SU-DHL-6 (cell line): ENCODE measurements at regions not wholly inside any gene's neighbourhood (a gene's known extent, or its start where the extent isn't known, plus 50 kb on each side); places are given as distances from the start of the nearest gene placed in this dataset.

Experiments
- H2AFZ ChIP-seq: fragments of 200-600 bp; sonication (generic); 2 replicates; pipeline ENCODE4 v1.6.1; 2014; ENCODE audit warnings: low read depth, mild to moderate bottlenecking, moderate library complexity, mixed read lengths, antibody characterized with exemption, low read length; ENCODE audit not compliant: severe bottlenecking
- H3F3A ChIP-seq: fragments of 200-600 bp; shearing (Covaris generic); 2 replicates; pipeline ENCODE4 v1.6.0; 2016; ENCODE audit warnings: antibody characterized with exemption, mild to moderate bottlenecking; ENCODE audit not compliant: insufficient read depth
- H3K27ac ChIP-seq: fragments of 200-600 bp; sonication (generic); 2 replicates; pipeline ENCODE4 v1.5.1; 2016; ENCODE audit warnings: low read depth, mild to moderate bottlenecking, low read length, moderate library complexity, mixed read lengths
- H3K27me3 ChIP-seq: fragments of 200-600 bp; sonication (generic), shearing (Covaris generic); 2 replicates; pipeline ENCODE4 v1.6.0; 2014; ENCODE audit warnings: mild to moderate bottlenecking, low read length
- H3K36me3 ChIP-seq: fragments of 200-600 bp; sonication (generic); 2 replicates; pipeline ENCODE4 v1.6.1; 2014; ENCODE audit warnings: mild to moderate bottlenecking, low read length, mixed read lengths
- H3K4me2 ChIP-seq: fragments of 300-600, 200-600 bp; shearing (Covaris generic), sonication (generic); 2 replicates; pipeline ENCODE4 v1.6.0; 2014; ENCODE audit warnings: low read length, low read depth, mild to moderate bottlenecking; ENCODE audit not compliant: poor library complexity, severe bottlenecking
- H3K4me3 ChIP-seq: fragments of 200-600 bp; sonication (generic); 2 replicates; pipeline ENCODE4 v1.5.1; 2014; ENCODE audit warnings: antibody characterized with exemption, low read length, mild to moderate bottlenecking, mixed read lengths; ENCODE audit not compliant: insufficient read depth, poor library complexity, severe bottlenecking
- H3K79me2 ChIP-seq: fragments of 200-600 bp; sonication (generic); 2 replicates; pipeline ENCODE4 v1.6.1; 2014; ENCODE audit warnings: mild to moderate bottlenecking, low read length, moderate library complexity; ENCODE audit not compliant: insufficient read depth
- H3K9ac ChIP-seq: fragments of 200-600 bp; sonication (generic); 2 replicates; pipeline ENCODE4 v1.7.0; 2014; ENCODE audit warnings: mild to moderate bottlenecking, low read length
- H3K9me2 ChIP-seq: fragments of 200-600 bp; sonication (generic); replicated peaks from 2 replicates; pipeline ENCODE4 v1.6.1; 2014; ENCODE audit warnings: low read length; ENCODE audit not compliant: insufficient read depth
- H3K9me3 ChIP-seq: fragments of 200-600 bp; sonication (generic); 2 replicates; pipeline ENCODE4 v1.6.1; 2014; ENCODE audit warnings: low read length, mixed read lengths; ENCODE audit not compliant: insufficient read depth
- H4K20me1 ChIP-seq: fragments of 200-600 bp; sonication (generic); 2 replicates; pipeline ENCODE4 v1.6.1; 2014; ENCODE audit warnings: low read depth, mild to moderate bottlenecking, antibody characterized with exemption, low read length, moderate library complexity, mixed read lengths
- CTCF ChIP-seq: fragments of 200-600 bp; sonication (generic); IDR thresholded peaks from one replicate; pipeline ENCODE4 v1.5.1; 2017; ENCODE audit warnings: antibody characterized with exemption, mild to moderate bottlenecking, low read length, moderate library complexity; ENCODE audit not compliant: insufficient read depth, poor library complexity, severe bottlenecking
- EZH2phosphoT487 ChIP-seq: fragments of 200-600 bp; sonication (generic), shearing (Covaris generic); conservative IDR thresholded peaks from 2 replicates; pipeline ENCODE4 v1.6.1; 2018; ENCODE audit warnings: mild to moderate bottlenecking, antibody characterized with exemption, low read length, moderate library complexity, mixed read lengths

DNA sequence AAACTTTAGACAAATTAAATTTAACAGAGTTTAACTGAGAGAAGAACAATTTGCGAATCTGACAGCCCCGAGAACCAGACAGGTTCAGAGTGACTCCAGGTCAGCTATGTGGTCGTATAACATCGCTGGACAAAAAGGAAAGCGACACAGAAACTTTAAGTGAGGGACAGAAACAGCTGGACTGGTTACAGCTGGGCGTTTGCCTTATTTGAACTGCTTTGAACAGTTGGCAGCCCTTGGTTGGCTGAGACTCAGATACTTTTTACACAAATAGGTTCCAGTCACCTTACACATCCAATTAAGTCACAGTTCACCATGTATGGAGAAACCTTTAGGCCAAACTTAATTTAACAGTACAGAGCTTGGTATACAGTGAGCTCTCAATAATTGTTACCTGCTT, 436.9 kb downstream of the GUCY1A2 start:
- TF ChIP-seq CTCF (no peak), EZH2phosphoT487 (no peak)
- Histone ChIP-seq H3K9ac (no peak overlapping the region), H3K4me3 (no peak overlapping the region), H3K27ac (no peak overlapping the region), H3K79me2 (no peaks in the 10 kb centered on the region), H3K9me3 (no peaks in the 10 kb centered on the region), H3K9me2 (no peaks in the 10 kb centered on the region), H4K20me1 (no peaks in the 10 kb centered on the region), H3K36me3 (no peaks in the 10 kb centered on the region), H3K27me3 (no peaks in the 10 kb centered on the region), H2AFZ (no peak overlapping the region), H3K4me2 (no peak overlapping the region), H3F3A (no peaks in the 10 kb centered on the region)

DNA sequence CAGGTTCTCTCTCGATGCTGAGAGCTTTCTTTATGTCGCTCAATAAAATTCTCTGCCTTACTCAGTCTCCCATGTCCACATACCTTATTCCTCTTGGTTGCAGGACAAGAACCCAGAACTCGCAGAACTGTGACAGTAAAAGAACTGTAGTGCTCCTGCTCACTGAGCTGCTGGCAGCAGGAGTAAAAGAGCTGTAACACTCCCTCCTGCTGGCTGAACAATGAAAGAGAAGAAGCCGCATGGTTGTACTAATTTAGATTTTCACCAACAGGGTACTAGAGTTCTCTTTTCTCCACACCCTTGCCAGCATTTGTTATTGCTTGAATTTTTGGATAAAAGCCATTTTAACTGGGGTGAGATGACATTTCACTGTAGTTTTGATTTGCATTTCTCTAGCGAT, 433.2 kb downstream of the GUCY1A2 start:
- Histone ChIP-seq H3K27ac (no peak overlapping the region), H2AFZ (no peak overlapping the region), H3K4me3 (no peak overlapping the region), H3K9me3 (no peaks in the 10 kb centered on the region), H3K36me3 (no peaks in the 10 kb centered on the region), H3K9me2 (no peaks in the 10 kb centered on the region), H4K20me1 (no peaks in the 10 kb centered on the region), H3F3A (no peaks in the 10 kb centered on the region), H3K9ac (no peak overlapping the region), H3K79me2 (no peaks in the 10 kb centered on the region), H3K27me3 (no peaks in the 10 kb centered on the region), H3K4me2 (no peak overlapping the region)
- TF ChIP-seq CTCF, result no peak
- TF ChIP-seq EZH2phosphoT487, result no peak

DNA sequence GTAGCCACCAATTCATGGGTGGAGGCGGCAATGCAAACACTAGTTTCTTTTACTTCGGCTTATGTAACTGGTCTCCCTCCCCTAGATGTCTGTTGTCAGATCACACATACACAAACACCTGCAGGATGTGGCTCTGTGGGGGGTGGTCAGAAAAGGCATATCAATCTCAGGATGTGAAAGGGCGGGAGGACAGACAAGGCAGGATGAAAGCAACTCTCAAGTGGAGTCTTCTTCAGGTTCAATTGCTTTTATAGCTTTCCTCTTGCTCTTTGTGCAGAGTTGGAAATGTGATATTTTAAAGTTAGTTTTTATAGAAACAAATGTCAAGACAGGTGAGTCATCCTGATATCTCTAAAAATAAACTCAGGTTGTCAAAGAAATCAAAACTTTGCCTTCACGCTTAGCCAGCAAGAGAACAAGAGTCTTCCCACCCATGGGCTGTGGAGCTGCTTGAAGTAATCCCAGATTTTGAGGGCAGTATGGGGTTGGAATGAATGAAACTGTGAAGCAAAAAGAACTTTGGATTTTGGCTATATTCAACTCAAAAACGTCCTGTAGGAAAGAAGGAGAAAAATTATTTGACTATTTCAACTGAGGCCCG, 423.4 kb downstream of the GUCY1A2 start:
- H3K9ac ChIP-seq, result no peak overlapping the region
- H3K4me2 ChIP-seq, result no peak overlapping the region
- no peaks in the 10 kb centered on the region for H3K9me3 ChIP-seq
- no peak for TF ChIP-seq CTCF
- no peak for TF ChIP-seq EZH2phosphoT487
- H3K4me3 ChIP-seq, result no peak overlapping the region
- no peaks in the 10 kb centered on the region for H3K36me3 ChIP-seq
- H3K27ac ChIP-seq, result no peak overlapping the region
- H3K9me2 ChIP-seq, result no peaks in the 10 kb centered on the region
- no peaks in the 10 kb centered on the region for H3K27me3 ChIP-seq
- no peaks in the 10 kb centered on the region for H4K20me1 ChIP-seq
- no peaks in the 10 kb centered on the region for H3F3A ChIP-seq
- no peak overlapping the region for H2AFZ ChIP-seq
- no peaks in the 10 kb centered on the region for H3K79me2 ChIP-seq
